ENCODE measurements at regions not wholly inside any gene's neighbourhood (a gene's known extent, or its start where the extent isn't known, plus 50 kb on each side); places are given as distances from the start of the nearest gene placed in this dataset.

DNA sequence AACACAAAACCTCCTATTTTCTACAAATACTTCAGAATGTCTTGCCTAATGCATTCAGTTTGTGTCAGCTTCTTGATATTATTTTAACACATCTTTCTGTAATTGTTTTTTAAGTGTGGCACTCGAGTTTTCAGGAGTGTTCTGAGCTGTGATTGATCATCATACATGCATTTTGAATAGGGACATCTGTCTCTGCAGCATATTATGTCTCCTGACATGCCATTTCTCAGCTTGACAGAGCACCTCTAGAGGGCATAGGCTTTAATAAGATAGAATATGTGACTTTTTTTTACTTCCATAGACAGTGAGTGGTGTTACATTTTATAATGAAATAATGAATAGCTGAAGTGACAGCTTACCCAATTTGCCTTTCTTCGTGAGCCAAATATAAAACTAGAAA is 219.2 kb upstream of the HDAC9 start:
- BruUV-seq (replicated peaks) = no TSS peak
- POLR2A ChIA-PET = no interaction called here

DNA sequence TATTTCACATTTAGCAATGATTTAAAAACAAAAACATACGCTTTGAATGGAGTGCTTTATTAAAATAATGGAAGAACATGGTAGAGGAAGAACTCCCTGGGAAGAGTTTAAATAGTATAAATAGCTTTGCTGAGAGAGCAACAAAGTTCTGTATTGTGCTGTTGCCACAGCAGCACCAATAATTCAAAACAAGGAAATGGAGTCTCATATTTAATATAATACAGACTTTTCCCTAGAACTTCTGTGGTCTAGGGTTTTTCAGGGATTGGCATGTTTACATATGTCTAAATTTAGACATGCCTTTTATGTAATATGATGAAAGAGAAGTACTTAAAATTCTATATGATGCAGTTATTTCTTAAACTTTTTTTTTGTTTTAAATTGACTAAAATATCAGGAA is 217.2 kb upstream of the HDAC9 start:
- ATAC-seq (no peak), DNase-seq (ENCODE audit: low spot score) (no peak), FAIRE-seq (no peak)
- no peaks in the 10 kb centered on the region for H3K4me1 ChIP-seq (ENCODE audit: insufficient read depth, low read length)
- ChIA-PET POLR2A (no interaction called here), CTCF (ENCODE audit: low intra/inter-chr PET ratio, low total read pairs) (no interaction called here)
- H3K27me3 ChIP-seq (ENCODE audit: control insufficient read depth in 1 of 2, insufficient read depth in 2 of 2, low read length in 2 of 2) = no peaks in the 10 kb centered on the region
- no peak overlapping the region for H2AFZ ChIP-seq (ENCODE audit: low read length)
- H3K9ac ChIP-seq (ENCODE audit: insufficient read depth, low read depth, low read length) = no peak overlapping the region
- TF ChIP-seq ESRRA (CRISPR knock-in tag; IDR thresholded peaks at IDR 0.05; ENCODE audit: low read depth) (no peak), ZNF253 (CRISPR knock-in tag; IDR thresholded peaks at IDR 0.05; ENCODE audit: borderline replicate concordance) (no peak), PHB2 (IDR thresholded peaks at IDR 0.05; ENCODE audit: partially characterized antibody) (no peak), ZKSCAN1 (IDR thresholded peaks at IDR 0.05; ENCODE audit: low read length) (no peak), ZMAT3 (CRISPR knock-in tag; conservative IDR thresholded peaks at IDR 0.05) (no peak)
- intact Hi-C loops (cut with micrococcal nuclease; ENCODE audit: unreplicated experiment) = no loop called here
- no peaks in the 10 kb centered on the region for H4K20me1 ChIP-seq (ENCODE audit: insufficient read depth, low read length)
- H3K36me3 ChIP-seq (replicated peaks in 1 of 2; ENCODE audit: control insufficient read depth in 1 of 2, insufficient read depth in 2 of 2, low read length in 2 of 2) = no peaks in the 10 kb centered on the region
- no TSS peak for BruUV-seq (replicated peaks)
- H3K4me3 ChIP-seq (replicated peaks in 1 of 3; ENCODE audit: insufficient read depth in 1 of 3, low read depth in 2 of 3, low read length in 3 of 3) = no peak overlapping the region
- 7% methylated on average over 1 of the region's 1 CpG for WGBS (ENCODE audit: low lambda C conversion rate)
- H3K9me3 ChIP-seq (ENCODE audit: low read length) = no peaks in the 10 kb centered on the region
- H3K79me2 ChIP-seq (ENCODE audit: insufficient read depth, low read length) = no peaks in the 10 kb centered on the region
- no peak overlapping the region for H3K4me2 ChIP-seq (ENCODE audit: low read depth, low read length)
- no peak overlapping the region for H3K27ac ChIP-seq (ENCODE audit: extremely low read length, insufficient read depth, low read length)
- in situ Hi-C loops (cut with HindIII; ENCODE audit: extremely low pct_ligation_motif_present, low pct_unique_long_range_greater_than_20kb) = no loop called here

More for the DNA sequence above, 219.2 kb upstream of the HDAC9 start:
- no peak overlapping the region for H3K27ac ChIP-seq (ENCODE audit: extremely low read length, insufficient read depth, low read length)
- no peaks in the 10 kb centered on the region for H3K27me3 ChIP-seq (ENCODE audit: control insufficient read depth in 1 of 2, insufficient read depth in 2 of 2, low read length in 2 of 2)
- H4K20me1 ChIP-seq (ENCODE audit: insufficient read depth, low read length) = no peaks in the 10 kb centered on the region
- H3K4me2 ChIP-seq (ENCODE audit: low read depth, low read length) = no peak overlapping the region
- ATAC-seq = no peak
- intact Hi-C loops (cut with micrococcal nuclease; ENCODE audit: unreplicated experiment) (no loop called here), in situ Hi-C loops (cut with HindIII; ENCODE audit: extremely low pct_ligation_motif_present, low pct_unique_long_range_greater_than_20kb) (no loop called here)
- 0% methylated on average over 2 of the region's 2 CpGs for WGBS (ENCODE audit: low lambda C conversion rate)
- no peaks in the 10 kb centered on the region for H3K79me2 ChIP-seq (ENCODE audit: insufficient read depth, low read length)
- H3K4me1 ChIP-seq (ENCODE audit: insufficient read depth, low read length) = no peaks in the 10 kb centered on the region
- H3K9me3 ChIP-seq (ENCODE audit: low read length) = no peaks in the 10 kb centered on the region
- H3K9ac ChIP-seq (ENCODE audit: insufficient read depth, low read depth, low read length) = no peak overlapping the region
- H3K4me3 ChIP-seq (replicated peaks in 1 of 3; ENCODE audit: insufficient read depth in 1 of 3, low read depth in 2 of 3, low read length in 3 of 3) = no peak overlapping the region
- no peaks in the 10 kb centered on the region for H3K36me3 ChIP-seq (replicated peaks in 1 of 2; ENCODE audit: control insufficient read depth in 1 of 2, insufficient read depth in 2 of 2, low read length in 2 of 2)
- no peak for DNase-seq (ENCODE audit: low spot score)
- no peak for TF ChIP-seq HNF4A (CRISPR knock-in tag; IDR thresholded peaks at IDR 0.05)
- TF ChIP-seq HNRNPL (IDR thresholded peaks at IDR 0.05; ENCODE audit: low read depth, low read length) = no peak
- TF ChIP-seq SP140L (CRISPR knock-in tag; IDR thresholded peaks at IDR 0.05; ENCODE audit: borderline replicate concordance) = no peak
- TF ChIP-seq ONECUT2 (CRISPR knock-in tag; IDR thresholded peaks at IDR 0.05) = no peak
- TF ChIP-seq ZNF180 (CRISPR knock-in tag; IDR thresholded peaks at IDR 0.05; ENCODE audit: borderline replicate concordance, low read depth) = no peak
- no peak for TF ChIP-seq MTA3 (CRISPR knock-in tag; IDR thresholded peaks at IDR 0.05)
- TF ChIP-seq KLF9 (CRISPR knock-in tag; IDR thresholded peaks at IDR 0.05; ENCODE audit: low read depth) = no peak
- no peak for TF ChIP-seq ZNF616 (CRISPR knock-in tag; IDR thresholded peaks at IDR 0.05; ENCODE audit: low read depth)
- no peak for TF ChIP-seq MAZ (IDR thresholded peaks at IDR 0.05; ENCODE audit: borderline replicate concordance, low read depth, low read length)
- no peak for TF ChIP-seq MAZ (CRISPR knock-in tag; IDR thresholded peaks at IDR 0.05; ENCODE audit: low read depth)
- TF ChIP-seq KDM3A (CRISPR knock-in tag; IDR thresholded peaks at IDR 0.05; ENCODE audit: low read depth) = no peak
- TF ChIP-seq, protein P1, sequence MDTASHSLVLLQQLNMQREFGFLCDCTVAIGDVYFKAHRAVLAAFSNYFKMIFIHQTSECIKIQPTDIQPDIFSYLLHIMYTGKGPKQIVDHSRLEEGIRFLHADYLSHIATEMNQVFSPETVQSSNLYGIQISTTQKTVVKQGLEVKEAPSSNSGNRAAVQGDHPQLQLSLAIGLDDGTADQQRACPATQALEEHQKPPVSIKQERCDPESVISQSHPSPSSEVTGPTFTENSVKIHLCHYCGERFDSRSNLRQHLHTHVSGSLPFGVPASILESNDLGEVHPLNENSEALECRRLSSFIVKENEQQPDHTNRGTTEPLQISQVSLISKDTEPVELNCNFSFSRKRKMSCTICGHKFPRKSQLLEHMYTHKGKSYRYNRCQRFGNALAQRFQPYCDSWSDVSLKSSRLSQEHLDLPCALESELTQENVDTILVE (CRISPR knock-in tag; IDR thresholded peaks at IDR 0.05) = no peak
- H2AFZ ChIP-seq (ENCODE audit: low read length) = no peak overlapping the region
- FAIRE-seq = no peak
- CTCF ChIA-PET (ENCODE audit: low intra/inter-chr PET ratio, low total read pairs) = no interaction called here
